NCI-H526 (cell line): ENCODE measurements at regions not wholly inside any gene's neighbourhood (a gene's known extent, or its start where the extent isn't known, plus 50 kb on each side); places are given as distances from the start of the nearest gene placed in this dataset.

Experiments
- DNase-seq, 2 experiments: peaks; one replicate each; lab custom pipeline; 2025; lab: John Stamatoyannopoulos, UW

DNA sequence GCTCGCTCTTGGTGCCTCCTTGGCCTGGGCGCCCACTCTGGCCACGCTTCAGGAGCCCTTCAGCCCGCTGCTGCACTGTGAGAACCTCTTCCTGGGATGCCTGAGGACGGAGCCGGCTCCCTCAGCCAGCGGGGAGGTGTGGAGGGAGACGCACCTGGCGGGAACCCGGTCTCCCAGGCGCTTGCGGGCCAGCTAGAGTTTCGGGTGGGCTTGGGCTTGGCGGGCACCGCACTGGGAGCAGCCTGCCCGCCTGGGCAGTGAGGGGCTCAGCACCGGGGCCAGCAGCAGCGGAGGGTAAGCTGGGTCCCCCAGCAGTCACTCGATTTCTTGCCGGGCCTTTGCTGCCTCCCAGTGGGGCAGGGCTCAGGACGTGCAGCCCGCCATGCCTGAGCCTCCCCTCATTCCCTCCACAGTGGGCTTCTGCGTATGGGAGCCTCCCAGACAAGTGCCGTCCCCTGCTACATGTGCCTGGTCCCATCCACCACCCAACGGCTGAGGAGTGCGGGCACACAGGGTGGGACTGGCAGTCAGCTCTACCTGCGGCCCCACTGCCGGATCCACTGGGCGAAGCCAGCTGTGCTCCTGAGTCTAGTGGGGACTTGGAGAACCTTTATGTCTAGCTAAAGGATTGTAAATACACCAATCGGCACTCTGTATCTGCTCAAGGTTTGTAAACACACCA, 708.7 kb downstream of the VGLL3 start:
- no peak for DNase-seq

DNA sequence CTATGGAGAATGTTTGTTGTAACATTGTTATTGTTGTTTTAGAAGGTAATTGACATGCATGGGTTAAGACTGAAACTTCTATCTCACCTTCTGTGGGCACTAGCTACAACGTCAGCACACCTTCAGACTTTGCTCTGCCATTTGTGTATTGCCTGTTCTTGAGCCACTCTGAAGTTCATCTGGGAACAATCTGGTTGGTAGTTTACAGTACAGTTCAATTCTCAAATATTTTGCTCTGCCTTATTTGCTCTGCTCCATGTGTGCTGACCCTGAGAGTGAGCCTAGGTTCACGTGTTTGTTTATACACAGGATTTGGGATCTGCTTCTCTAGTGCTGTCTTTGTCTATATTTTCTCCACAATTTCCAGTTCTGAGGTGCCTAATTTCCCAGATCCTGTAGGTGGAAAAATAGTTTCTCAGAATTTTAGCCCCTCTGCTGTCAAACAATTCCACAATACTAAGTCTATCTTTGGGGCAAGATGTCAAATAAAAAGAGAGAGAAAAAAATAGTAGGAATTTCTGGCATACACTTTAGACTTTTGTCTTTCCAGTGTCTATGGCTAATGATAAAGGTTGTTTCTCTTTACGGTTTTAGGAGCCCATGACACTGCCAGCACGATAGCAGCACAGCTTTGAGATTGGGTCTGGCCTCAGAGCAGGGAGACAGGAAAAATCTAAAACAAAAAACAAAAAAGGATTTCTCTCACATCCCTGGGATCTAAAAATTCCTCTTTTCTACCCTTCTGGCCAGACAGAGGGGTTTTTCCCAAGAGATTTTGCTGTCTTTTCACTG, 721.4 kb downstream of the VGLL3 start:
- DNase-seq: no peak

DNA sequence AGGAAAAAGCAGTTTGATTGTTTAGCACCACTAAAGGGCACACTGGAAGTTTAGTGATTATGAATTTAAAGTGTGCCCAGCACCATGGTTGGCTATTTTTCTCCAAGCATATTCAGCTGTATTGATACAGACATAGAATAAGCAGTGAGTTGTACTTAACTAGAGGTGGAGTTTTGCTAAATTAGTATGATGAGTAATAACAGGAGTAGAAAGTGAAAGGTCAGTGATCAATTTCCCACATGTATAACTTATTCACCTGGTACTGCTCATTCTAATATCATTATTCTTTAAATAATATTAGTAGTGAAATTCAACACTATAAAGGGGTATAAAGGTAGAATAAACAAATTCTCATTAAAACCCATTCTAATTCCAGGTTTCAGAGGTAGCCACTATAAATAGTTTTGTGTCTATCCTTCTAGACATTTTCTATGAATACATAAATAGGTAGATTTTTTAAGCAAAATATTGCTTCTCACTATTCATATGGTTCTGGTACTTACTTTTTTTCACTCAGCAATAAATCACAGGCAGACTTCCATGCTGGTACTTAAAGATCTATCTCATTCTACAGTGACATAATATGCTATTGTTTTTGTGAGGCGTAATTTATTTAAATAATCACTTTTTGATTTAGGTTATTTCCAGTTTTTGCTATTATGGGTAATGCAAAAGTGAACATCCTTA, 732.9 kb downstream of the VGLL3 start:
- DNase-seq: no peak

DNA sequence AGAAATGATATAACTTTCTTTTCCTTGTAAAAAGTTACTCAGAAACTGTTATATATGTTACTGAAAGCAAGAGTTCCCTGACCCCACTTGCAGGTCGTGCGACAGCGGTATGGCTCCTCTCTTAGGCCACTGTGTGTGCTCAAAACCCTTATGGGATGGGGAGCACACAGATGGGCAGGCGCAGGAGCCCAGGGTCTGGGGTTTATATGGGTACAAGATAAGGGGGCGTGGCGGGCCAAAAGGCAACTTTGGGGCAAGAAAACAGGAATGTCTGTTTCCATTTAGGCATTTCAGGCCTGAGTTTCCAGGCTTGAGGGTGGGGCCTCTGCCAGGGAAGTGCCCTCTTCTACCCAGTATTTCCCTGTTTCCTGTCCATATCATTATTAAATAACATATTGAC, 736.5 kb downstream of the VGLL3 start:
- no peak for DNase-seq

DNA sequence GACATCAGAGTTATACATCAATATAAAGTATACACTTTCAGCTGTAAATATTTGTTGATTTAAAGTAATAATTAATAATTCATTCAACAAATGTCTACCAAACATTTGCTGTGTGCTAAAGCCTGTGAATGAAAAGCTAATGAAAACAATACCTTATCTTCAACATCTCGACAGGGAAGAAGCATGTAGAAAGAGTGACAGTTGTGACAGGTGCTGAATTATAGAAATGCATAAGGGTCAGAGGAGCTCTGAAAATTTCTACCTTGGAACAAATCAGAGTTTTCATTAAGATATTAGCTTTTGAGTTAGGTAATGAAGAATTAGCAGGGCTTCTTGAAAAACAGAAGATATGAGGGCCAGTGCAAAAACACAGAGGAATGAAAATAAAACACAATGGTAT, 739.2 kb downstream of the VGLL3 start:
- peak in 1 of 2 experiments; percentile 9 for DNase-seq

DNA sequence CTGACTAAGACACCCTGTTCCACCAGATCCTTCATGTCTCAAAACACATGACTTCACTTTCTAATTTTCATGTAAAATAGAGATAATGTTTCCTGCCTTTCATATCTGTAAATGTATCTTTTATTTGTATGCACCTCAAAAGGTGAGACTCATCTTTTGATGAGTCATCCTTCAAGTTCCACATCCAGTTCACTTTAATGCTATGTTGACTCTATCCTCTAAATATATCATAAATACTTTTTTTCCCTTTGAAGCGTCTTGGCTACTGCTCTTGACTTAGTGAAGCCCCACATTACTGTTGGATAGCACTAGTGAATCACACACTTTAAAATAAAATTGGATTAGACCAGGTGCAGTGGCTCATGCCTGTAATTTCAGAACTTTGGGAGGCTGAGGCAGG, 741.1 kb downstream of the VGLL3 start:
- DNase-seq: no peak

DNA sequence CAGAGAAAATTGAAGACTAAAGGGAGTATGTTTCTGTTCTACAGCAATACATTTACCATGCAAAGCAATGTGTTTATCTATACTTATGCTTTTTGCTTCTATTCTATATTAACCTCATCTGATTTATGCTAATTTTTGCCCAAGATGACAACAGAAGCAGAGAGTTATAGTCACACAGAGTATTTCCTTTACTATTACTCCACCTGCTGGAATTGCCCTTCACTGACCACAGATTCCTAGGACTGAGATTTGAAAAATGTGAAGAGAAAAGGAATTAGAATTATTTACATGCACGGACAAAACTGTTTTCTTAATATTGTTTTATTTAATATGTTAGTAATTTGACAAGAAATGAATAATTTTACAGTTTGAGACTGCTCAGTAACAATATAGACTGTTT, 745.6 kb downstream of the VGLL3 start:
- DNase-seq: peak in 1 of 2 experiments; percentile 6

DNA sequence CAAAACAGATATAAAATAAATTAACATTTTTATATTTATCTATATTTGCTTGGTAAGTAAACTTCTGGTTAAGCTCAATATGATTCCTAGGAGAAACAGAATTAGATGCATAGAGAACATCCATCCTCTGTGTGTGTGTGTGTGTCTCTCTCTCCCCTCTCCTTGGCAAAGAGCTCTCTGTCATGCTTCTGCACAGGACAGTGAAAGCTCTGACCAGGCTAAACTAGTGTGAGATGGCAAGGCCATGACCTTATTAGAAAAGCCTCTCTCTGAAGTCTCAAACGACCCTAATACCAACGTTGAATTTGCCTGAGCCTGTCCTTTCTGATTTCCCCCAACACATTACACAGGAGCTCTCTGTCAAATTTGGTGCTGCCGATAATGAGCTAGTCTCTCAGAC, 746.0 kb downstream of the VGLL3 start:
- no peak for DNase-seq

DNA sequence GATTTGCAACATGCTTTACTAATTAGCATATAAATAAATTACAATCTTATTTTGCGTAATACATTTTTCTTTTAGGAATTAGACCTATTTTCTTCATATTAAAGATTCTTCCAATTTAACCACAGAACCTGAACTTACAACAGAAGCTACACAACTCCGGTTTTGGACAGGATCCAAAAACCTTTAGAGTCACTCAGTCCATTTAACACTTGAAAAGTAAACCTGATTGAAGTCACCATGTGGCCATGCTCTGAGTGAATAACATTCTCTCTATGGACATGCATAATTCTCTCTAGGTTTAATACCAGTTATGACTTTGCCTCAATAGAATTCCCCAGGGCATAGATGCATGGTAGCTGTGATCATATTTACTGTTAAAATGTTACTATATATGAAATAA, 751.0 kb downstream of the VGLL3 start:
- no peak for DNase-seq

DNA sequence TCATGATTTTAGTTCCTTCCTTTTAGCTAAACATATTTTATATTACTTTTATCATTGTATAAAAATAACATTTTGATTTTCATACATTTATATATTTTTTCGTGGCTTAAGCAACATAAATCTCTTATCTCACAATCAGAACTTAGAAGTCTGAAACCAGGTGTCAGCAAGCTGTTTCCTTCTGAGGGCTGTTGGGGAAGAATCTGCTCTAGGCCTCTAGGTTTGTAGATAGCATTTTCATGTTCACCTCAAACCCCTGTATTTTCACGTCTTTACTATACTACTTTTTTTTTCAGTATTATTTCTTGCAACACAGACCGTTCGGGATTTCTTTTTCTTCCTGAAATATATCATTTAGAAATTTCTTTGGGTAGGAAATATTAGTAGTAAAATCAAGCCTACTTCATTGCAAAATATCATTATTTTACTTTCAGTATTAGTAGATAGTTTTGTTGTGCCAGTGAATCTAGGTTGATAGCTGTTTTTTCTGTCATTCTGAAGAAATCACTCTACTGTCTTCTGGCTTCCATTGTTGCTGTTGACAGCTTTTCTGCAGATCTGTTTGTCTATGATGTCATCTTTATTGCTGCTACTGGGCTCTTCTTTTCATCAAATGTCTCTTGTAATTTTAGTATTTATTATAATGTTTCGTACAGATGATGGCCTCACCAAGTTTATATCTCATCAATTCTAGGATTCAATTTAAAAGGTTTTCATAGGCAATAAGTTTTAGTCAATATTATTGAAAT, 756.3 kb downstream of the VGLL3 start:
- DNase-seq: no peak

DNA sequence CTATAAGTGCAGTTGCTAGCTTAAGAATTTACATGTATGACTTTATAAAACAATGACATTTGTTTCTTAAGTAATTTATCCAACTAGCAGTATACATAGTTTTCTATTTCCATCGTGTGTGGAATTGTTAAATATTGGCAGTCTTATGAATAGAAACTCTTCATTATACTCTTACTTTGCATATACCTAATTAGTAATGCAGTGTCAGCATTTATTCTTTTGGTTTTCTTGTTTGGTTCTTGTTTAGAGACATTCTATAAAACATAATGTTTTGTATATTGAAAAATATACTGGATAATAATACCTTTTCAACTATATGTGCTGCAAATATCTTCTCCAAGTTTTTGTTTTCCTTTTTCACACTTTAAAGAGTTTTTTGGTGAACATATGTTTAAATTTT, 760.2 kb downstream of the VGLL3 start:
- no peak for DNase-seq

DNA sequence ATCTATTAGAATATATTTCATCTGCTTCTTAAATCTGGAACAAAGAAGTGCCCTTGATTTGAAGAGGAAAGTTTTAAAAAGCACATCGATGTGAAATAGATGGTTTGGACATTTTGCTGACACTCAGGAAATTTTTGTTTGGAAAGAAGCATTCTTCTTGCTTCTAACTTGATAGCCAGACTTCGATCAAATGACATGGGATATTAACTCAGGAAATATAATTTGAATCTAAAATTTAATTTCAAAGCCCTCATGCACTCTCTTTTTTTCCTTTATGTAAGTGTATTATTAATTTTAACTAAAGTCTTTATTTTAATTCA, 761.2 kb downstream of the VGLL3 start:
- no peak for DNase-seq

DNA sequence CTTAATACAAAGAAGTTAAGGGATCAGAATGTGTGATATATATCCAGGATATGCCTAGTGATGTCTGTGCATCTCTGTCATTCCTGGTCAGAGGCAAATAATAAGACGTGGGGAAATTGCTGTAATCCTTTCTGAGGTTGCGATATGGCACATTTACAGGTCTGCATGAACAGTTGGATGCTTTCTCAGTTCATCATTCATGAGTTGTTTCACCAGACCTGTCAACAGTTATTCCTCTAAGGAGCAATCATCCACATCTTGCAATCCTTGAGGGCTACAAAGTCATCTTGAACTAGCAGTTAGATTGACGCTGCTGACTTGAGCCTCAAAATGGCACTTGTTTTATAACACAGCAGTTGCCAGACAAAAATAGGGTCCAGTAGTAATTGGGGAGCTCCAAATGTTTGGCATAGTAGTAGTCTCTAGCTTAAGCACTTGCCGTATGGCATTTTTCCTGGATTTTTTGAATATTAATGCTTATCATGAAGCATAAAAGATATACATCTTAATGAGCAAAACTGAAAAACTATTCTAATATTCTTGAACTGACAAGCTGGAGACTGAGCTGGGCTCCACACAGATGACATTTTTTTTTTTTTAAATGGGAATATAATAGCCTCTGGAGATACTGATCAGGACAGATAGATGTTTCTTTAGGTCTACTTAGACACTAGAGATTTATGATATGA, 761.7 kb downstream of the VGLL3 start:
- DNase-seq: no peak

DNA sequence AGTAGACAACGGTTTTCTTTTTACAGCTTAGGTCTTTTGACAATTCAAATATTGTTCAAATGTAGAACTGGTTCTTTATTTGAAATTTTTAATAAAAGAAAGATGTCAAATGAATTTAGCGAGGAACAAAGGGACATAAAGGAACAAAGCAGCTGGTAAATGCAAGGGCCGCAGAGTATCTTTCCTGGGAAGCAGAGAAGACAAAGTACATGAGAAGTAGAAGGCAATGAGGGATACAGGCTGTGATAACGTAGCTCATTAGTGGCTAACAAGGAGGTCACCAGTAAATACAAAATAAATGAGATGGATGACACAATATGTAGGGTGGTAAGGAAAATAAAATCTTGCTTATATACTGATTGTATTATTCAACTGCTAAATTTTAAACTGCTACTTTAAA, 762.8 kb downstream of the VGLL3 start:
- DNase-seq: no peak

DNA sequence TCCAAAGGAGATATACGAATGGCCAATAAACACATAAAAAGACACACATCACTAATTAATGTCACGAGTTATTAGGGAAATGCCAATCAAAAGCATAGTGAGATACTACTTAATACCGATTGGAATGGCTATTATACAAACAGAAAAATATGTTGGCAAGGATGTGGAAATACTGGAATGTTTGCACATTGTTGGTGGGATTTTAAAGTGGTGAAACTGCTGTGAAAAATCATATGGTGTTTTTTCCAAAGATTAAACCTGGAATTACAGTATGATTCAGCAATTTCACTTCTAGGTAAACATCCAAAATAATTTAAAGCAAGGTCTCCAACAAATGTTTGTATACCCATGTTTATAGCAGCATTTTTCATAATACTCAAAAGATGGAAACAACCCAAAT, 765.5 kb downstream of the VGLL3 start:
- DNase-seq: no peak

DNA sequence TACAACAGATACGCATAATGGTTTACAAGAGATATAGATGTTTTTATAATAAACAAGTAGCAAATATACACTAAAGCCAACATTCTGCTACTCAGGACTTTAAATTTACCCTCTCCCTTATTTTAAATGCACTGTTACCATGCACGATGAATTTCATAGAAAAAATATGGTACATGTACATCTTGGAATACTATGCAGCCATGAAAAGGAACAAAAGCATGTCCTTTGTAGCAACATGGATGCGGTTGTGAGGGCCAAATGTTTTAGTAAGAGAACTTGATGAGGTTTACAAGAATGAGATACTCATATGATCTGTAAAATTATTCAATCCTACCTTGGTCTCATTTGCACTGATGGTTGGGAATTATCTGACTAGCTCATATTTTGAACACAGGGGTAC, 769.3 kb downstream of the VGLL3 start:
- DNase-seq: no peak

DNA sequence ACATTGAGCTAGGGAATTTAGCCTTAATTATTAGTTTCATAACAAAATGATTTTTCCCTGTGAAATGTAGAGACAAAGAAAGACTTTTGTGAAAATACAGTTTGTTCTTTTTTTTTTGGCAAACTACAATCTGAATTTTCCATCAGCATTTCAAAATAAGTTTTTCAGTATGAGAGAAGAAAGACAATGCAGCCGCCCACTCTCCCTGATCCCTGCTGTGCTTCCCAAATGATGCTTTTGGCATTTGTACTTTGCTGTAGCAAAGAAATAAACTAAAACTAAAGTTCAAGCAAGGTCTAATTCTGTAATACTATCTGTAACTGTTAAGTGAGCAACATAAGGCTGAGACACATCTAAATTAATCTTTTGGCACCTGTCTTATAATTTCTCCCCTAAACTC, 782.2 kb downstream of the VGLL3 start:
- no peak for DNase-seq

DNA sequence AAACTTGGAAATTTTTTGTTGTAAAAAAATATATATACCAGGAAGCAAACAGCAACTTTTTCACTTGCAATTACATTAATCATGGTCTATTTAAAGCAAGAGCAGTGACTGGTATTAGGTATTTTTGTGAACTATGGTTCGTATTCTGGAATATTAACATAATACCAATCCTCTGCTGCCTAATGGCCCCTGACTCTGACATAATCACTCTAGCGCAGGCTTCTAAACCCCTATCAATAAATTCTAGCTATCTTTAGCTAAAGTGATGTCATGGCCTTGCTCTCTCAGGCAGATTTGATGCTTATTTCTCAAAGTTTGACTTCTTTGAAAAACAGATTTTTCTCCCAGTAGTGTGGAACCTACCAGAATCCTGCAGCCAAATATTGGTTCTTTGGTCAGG, 808.3 kb downstream of the VGLL3 start:
- no peak for DNase-seq

DNA sequence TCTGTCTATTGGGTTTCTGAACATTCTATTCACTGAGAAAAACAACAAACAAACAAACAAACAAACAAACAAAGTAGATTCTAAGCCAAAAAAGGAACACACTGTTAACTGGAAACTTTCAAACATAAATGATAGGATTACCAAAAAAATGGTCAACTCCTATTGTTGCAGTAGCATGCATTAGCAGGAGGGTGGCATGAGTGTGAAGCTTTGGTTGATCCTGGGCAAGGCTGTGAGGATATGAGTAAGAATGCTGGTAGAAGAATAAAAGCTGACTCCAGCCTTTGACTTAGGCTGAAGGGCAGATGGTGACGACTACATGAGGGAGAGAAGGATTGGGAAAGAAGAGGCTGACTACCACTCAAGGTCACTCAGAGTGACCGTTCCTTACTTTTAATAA, 810.3 kb downstream of the VGLL3 start:
- DNase-seq: peak in 1 of 2 experiments; percentile 16

DNA sequence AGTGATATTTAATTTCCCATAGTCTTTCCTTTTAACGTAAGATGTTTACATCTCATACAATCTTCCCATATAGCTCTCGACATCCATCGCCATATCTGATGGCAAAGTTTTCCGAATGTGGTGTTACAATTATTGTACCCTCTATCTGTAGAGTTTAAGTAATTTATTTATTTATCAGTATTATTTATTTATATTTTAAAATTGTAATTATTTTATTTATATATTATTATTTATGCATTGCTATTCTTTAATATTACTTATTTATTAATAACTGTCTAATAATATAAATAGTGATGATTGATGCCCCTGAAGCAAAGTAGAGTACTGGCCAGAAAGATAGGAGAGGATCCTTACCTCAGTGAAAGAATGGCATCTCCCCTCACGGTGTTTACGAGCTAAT, 812.9 kb downstream of the VGLL3 start:
- DNase-seq: no peak

DNA sequence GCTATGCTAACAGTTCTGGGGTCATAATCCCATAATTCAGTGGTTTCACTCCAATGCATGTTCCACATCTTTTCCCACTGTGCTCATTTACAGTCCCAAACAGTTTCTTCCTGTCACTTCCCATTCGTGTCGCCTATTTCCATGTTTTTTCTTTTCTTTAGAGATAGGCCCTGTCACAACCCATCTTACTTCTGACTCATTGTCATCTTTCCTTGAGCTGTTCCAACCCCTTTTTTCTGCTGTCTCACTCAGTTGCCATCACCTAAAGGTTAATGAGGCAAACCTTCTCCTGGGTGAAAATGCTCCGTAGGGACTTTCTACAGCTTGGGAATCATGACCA, 814.5 kb downstream of the VGLL3 start:
- no peak for DNase-seq
